Calu3 (cell line): ENCODE measurements at regions not wholly inside any gene's neighbourhood (a gene's known extent, or its start where the extent isn't known, plus 50 kb on each side); places are given as distances from the start of the nearest gene placed in this dataset.

Experiments
- BruUV-seq: library from RNA; stranded (reverse); fragments of 400-500 nt; replicated peaks from 2 replicates; lab custom pipeline; 2021; lab: Mats Ljungman, UMichigan
- CTCF ChIA-PET: fragments of 300-600 bp; sonication (Branson Sonifier 250); formaldehyde crosslinking; loops from one replicate; lab custom pipeline; 2022; ENCODE audit warnings: antibody characterized with exemption; lab: Charles Lee
- DNase-seq: peaks from one replicate; pipeline ENCODE4 v3.0.0; 2022
- H3K27ac Mint-ChIP-seq: one replicate; pipeline ENCODE4 v1.8.0; 2022; ENCODE audit warnings: mixed read lengths; ENCODE audit not compliant: unreplicated experiment
- H3K27me3 Mint-ChIP-seq: one replicate; pipeline ENCODE4 v1.8.0; 2022; ENCODE audit warnings: mixed read lengths; ENCODE audit not compliant: unreplicated experiment
- H3K36me3 Mint-ChIP-seq: one replicate; pipeline ENCODE4 v1.8.0; 2022; ENCODE audit warnings: mild to moderate bottlenecking, moderate library complexity, mixed read lengths; ENCODE audit not compliant: insufficient read depth, unreplicated experiment
- H3K4me1 Mint-ChIP-seq: one replicate; pipeline ENCODE4 v1.8.0; 2022; ENCODE audit warnings: mild to moderate bottlenecking, low read depth, mixed read lengths; ENCODE audit not compliant: unreplicated experiment
- H3K4me3 Mint-ChIP-seq: one replicate; pipeline ENCODE4 v1.8.0; 2022; ENCODE audit warnings: mild to moderate bottlenecking, low read depth, moderate library complexity, mixed read lengths; ENCODE audit not compliant: unreplicated experiment
- H3K9me3 Mint-ChIP-seq: one replicate; pipeline ENCODE4 v1.8.0; 2022; ENCODE audit warnings: low read depth, mixed read lengths; ENCODE audit not compliant: unreplicated experiment
- intact Hi-C: fragments of 100-400 bp; cut with micrococcal nuclease; formaldehyde crosslinking; loops from one replicate; pipeline ENCODE4 v1.10.0; 2022; ENCODE audit not compliant: unreplicated experiment
- TF ChIP-seq, protein P1 (sequence below): fragments of 200-600 bp; IDR thresholded peaks from one replicate; pipeline ENCODE4 v1.8.0; 2022; ENCODE audit warnings: antibody characterized with exemption; ENCODE audit not compliant: unreplicated experiment

DNA sequence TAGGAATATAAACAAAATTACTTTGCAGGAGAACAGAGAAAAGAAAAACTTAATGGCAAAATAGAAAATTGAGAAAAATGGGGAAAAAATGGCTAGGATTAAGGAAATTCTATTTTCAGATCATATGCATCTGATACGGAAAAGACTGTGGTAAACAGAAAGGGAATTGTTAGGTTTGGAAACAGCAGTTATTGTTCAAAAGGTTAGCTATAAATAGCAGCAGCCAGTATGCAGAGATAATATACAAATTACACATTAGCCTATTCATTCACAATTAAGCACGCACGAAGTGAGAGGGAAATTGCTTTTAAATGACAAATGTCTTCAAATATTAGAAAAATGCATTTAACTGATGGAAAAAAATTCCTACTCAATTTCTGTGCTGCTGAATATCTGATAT, 224.1 kb upstream of the FAM3C start:
- Mint-ChIP-seq H3K9me3 (peaks cover 4% of the 10 kb centered on the region), H3K4me3 (no peak overlapping the region), H3K27me3 (no peaks in the 10 kb centered on the region), H3K4me1 (no peaks in the 10 kb centered on the region), H3K36me3 (no peaks in the 10 kb centered on the region), H3K27ac (no peak overlapping the region)
- BruUV-seq, result no TSS peak
- intact Hi-C loops, result no loop called here
- CTCF ChIA-PET, result no interaction called here
- TF ChIP-seq, protein P1, sequence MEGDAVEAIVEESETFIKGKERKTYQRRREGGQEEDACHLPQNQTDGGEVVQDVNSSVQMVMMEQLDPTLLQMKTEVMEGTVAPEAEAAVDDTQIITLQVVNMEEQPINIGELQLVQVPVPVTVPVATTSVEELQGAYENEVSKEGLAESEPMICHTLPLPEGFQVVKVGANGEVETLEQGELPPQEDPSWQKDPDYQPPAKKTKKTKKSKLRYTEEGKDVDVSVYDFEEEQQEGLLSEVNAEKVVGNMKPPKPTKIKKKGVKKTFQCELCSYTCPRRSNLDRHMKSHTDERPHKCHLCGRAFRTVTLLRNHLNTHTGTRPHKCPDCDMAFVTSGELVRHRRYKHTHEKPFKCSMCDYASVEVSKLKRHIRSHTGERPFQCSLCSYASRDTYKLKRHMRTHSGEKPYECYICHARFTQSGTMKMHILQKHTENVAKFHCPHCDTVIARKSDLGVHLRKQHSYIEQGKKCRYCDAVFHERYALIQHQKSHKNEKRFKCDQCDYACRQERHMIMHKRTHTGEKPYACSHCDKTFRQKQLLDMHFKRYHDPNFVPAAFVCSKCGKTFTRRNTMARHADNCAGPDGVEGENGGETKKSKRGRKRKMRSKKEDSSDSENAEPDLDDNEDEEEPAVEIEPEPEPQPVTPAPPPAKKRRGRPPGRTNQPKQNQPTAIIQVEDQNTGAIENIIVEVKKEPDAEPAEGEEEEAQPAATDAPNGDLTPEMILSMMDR, result no peak
- no peak for DNase-seq

DNA sequence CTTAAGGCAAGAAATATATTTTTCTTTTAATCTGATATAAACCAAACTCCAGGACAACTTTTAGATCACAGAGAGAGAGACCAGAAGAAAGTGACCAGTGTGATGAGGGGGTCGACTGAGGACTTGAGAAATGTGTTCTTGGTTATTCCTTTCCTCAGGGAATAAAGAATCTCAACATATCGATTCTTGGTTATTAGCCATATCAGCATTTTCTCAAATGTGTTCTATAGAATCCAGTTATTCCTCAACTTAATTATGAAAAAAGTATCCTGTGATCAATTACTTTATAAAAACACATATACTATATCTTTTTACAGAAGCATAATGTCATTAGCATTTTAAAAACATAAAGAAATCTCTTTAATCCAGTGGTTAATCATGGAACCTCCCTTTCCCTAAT, 222.1 kb upstream of the FAM3C start:
- no peak overlapping the region for H3K4me3 Mint-ChIP-seq
- no peaks in the 10 kb centered on the region for H3K4me1 Mint-ChIP-seq
- no peaks in the 10 kb centered on the region for H3K27me3 Mint-ChIP-seq
- H3K27ac Mint-ChIP-seq, result no peak overlapping the region
- no TSS peak for BruUV-seq
- no peaks in the 10 kb centered on the region for H3K36me3 Mint-ChIP-seq
- TF ChIP-seq, protein P1, result no peak
- no peak for DNase-seq
- H3K9me3 Mint-ChIP-seq, result peaks cover 4% of the 10 kb centered on the region
- intact Hi-C loops, result no loop called here
- CTCF ChIA-PET, result no interaction called here

DNA sequence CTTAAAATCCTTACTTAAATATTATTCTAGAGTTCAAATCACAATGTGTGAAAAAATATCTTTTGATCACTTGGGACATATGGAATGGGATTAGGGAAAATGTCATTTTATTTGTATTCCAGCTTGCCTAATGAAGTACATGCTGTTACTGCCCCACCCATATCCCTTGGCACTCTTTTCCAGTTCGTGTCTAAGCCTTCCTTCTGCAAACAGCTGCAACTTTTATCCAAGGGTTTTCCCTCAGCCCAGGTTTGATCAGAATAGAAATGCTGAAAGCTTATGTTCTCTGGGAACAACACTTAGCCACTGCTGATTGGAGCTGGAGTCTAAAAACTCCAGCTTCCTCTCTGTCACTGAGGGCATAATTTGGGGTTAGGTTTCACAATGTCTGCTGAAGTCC, 214.1 kb upstream of the FAM3C start:
- CTCF ChIA-PET, result interaction anchor here (0.6 kb wide), 1 partner anchor 13 kb away, joined by 3 read pairs; no protein-coding TSS in a partner anchor
- no TSS peak for BruUV-seq

DNA sequence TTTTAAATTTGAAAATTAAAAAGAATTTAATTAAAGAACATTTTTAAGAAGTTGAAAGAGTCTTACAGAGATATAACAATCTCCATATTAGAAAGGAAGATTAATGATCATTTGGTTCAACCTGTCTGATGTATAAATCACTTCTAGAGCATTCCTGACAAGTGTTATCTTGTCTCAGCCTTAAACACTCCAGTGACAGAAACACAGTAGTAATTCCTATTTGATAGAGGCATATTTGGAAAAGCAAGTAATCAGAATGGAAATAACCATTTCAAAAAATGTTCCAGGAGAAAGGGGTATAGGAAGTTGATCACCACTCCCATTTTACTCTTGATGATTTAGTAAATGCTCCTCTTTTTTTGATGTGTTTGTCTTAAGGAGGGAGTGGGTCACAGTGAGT, 213.1 kb upstream of the FAM3C start:
- no peak for DNase-seq
- no peaks in the 10 kb centered on the region for H3K27me3 Mint-ChIP-seq
- CTCF ChIA-PET, result no interaction called here
- H3K4me3 Mint-ChIP-seq, result no peak overlapping the region
- no peaks in the 10 kb centered on the region for H3K36me3 Mint-ChIP-seq
- H3K9me3 Mint-ChIP-seq, result no peaks in the 10 kb centered on the region
- TF ChIP-seq, protein P1, result no peak
- H3K27ac Mint-ChIP-seq, result no peak overlapping the region
- intact Hi-C loops, result loop anchor here (10.0 kb wide), 2 partner anchors 106 to 266 kb away; partner anchors contain the start of gene PTPRZ1
- BruUV-seq, result no TSS peak
- peaks cover 16% of the 10 kb centered on the region for H3K4me1 Mint-ChIP-seq

More for the DNA sequence above, 214.1 kb upstream of the FAM3C start:
- Mint-ChIP-seq H3K9me3 (no peaks in the 10 kb centered on the region), H3K36me3 (no peaks in the 10 kb centered on the region), H3K4me1 (peaks cover 5% of the 10 kb centered on the region), H3K27ac (no peak overlapping the region), H3K4me3 (no peak overlapping the region), H3K27me3 (no peaks in the 10 kb centered on the region)
- intact Hi-C loops, result no loop called here
- no peak for DNase-seq
- TF ChIP-seq, protein P1, result no peak
